ENCODE measurements at regions not wholly inside any gene's neighbourhood (a gene's known extent, or its start where the extent isn't known, plus 50 kb on each side); places are given as distances from the start of the nearest gene placed in this dataset.

DNA sequence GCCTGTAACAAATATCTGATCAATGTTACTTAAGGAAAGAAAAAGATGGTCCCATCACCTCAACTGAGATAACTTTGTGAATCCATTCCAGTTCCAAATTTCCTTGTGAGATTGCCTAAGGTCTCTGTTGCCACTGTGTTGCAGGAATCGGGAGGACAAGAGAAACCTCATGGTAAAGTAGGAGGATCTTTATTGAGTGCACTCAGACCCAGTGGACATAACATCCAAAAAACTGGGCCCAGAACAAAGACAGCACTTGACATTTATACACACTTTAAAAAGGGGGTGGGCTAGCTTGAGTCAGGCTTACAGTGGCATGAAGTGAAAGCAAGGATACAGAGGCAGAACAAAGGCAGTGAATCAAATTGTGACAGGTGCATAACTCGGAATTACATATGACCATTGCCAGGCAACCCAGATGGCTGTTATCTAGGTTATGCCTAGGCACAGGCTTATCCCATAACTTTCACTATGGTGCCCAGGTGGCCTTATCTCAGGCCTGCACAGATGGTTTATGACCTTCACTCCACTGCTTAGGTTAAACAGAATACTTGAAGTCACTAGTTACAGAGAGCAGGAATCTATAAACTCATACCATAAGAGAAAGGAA lies 459.4 kb upstream of the PCDH20 start:
- DNase-seq = no peak

DNA sequence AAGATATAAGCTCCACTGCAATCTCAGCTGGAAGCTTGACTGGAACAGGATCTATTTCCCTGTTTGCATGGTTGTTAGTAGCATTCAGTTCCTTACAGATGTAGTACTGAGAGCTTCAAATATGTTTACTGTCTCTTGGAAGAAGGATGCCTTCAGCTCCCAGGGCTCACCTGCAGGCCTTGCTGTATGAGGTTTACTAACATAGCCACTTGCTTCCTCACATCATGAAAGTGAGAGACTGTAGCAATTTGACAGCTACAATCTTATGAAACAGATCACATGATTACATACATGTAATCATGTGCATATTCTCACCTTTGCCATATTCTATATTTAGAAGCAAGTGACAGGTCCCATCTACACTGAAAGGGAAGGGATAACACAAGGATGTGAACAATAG lies 458.1 kb upstream of the PCDH20 start:
- DNase-seq = no peak

DNA sequence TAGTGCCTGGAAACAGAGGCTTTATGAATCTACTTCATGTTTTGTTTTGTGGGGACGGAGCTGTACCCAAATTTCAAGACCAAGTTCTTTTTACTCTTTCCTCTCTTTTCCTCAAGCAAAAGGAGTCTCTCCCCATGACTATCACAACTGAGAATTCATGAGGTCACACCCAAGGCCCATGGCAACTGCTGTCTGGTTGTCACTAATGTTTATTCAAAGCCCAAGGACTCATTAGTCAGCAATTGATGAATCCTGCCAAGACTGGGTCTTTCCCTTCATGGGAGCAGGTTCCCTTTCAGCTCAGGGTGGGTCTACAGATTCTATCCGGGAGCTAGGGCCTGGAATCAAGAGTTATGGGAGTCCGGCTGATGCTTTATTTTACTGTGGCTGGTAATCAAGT lies 441.5 kb upstream of the PCDH20 start:
- DNase-seq = no peak

DNA sequence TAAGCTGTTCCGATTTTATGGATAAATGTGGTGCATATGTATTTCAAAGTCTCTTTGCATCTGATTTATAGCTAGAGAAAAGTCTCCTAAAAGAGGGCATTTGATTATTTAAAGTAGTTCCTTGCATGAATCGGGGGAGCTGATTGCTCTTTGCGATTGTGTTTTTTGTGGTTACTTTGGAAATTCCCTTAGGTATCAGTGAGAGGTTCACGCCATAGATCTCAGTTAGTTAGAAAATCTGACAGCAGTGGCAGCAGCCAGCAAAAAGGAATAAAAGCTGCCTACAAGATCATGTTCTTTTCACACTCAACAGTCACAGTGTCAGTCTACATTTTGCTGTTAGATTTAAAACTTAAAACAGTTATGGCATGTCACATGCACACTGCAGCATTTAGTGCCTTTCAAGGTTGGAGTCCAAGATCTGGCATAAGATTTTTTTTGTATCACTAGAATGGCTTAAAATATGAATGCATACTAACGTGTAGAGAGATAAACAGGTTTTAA lies 436.5 kb upstream of the PCDH20 start:
- no peak for DNase-seq

DNA sequence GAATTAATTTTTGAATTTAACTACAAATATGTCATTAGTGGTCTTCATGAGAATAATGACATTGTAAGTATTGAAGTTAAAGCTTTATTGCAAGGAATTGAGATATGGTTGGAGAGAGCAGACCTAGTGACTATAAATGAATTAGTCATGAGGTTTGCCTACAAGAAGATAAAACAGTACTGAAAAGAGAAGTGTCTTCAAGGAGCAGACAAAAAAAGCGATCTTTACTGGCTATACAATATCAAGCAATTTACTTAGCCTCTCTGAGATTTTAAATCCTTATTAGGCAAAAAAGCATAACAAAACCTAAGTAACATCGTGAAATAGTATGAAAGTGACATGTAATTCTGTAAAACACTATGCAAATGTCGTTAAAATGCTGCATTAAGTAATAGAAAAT lies 435.1 kb upstream of the PCDH20 start:
- DNase-seq = no peak

DNA sequence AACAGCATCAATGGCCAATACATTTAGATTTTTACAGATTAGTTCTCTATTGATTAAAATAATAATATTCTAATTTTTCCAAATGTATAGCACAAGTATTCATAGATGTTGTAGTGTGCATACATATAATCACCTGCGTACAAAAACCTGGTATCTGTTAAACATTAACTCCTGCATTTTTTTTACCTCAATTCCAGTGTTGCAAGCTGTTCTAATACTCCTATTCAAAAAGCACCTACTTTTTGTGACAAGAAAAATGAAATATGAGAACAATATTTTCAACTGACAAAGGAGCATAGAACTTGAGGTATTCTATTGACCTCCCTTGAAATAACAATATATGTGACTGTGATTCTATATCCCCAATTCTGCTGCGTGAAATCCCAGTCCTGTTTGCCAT lies 422.9 kb upstream of the PCDH20 start:
- no peak for DNase-seq

DNA sequence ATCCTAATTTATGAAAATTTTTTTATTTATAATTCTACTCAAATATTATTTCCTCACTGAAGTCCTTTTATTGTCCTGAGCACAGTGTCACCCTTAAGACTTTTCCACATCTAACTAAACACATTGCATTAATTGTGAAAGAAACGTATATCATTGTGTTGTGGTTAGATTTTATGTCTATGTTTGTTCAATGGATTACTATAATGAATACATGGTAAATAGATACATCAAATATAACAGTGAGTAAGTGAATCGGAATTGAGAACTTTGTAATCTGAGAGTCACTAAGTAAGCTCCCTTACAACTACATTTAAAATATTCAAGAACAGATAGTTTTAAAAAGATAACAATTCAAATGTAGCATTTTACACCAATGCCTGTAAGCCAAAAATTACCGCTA lies 417.6 kb upstream of the PCDH20 start:
- no peak for DNase-seq

DNA sequence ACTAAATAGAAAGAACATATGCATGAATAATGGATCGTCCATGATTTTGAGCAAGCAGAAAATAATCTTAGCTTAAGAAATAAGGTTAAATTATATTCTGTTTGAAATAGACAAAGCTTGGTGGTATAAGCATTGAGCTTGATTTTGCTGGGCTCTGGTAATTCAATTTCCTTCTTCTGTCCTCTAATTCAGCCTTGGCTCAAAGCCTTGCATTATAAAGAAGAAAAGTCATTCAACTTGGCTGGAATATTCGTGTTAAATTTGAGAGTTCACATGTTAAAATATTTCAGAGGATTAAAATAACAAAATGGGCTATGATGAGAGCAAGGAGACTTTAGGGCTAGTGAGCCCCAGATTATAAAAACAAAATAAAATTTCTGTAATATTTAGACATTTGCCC lies 415.4 kb upstream of the PCDH20 start:
- DNase-seq = no peak

DNA sequence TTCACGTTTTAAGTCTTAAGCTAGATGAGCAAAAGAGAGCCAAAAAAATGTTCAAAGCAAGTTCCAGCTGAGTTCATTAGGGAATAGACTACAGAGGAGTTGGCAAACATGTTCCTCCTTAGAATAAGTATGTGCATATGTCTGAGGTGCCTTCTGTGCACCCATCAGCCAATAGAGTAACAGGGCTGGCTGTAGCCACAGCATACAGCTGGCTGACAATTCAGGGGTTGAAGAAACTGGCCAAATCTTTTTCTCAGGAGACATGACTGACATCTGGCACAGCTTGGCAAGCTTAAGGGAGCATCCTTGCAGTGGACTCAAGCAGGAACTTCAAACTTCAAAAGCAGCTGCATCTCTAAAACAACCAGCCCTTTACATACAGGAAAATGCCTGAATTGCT lies 414.8 kb upstream of the PCDH20 start:
- DNase-seq = no peak

DNA sequence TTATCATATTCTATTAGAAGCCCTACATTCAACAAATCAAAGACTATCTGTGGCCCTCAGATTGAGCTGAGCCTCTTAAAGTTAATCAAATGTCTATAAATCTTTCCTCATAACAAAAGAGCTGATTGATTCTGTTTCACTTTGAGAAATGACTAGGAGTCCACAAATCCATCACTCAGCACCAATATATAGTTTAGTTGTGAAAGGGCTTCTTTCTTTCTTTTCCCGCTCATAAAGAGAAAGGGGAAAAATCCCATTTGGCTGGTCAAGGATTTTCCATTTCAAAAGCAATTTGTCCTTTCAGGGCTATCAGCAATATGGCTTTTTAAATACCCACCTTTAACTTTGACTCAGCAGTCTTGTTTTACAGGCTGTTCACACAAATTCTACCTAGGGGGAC lies 408.5 kb upstream of the PCDH20 start:
- DNase-seq = no peak

DNA sequence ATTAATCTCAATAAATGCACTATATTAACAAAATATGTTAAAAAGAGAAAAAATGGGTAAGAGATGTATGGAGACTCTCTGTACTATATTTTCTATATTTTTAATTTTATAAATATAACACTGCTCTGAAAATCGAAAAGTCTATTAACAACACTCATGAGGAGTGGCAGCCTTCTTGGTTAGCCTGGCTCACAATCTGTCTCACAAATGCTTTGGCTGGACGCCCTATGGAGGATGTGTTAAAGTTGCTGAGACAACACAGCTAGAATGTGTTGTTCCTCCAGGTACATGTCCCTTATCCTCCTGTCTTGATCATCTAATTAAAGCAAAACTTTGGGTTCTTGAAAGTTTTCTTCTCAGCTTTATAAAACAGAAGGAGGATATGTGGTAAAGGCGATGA lies 396.6 kb upstream of the PCDH20 start:
- DNase-seq = no peak

DNA sequence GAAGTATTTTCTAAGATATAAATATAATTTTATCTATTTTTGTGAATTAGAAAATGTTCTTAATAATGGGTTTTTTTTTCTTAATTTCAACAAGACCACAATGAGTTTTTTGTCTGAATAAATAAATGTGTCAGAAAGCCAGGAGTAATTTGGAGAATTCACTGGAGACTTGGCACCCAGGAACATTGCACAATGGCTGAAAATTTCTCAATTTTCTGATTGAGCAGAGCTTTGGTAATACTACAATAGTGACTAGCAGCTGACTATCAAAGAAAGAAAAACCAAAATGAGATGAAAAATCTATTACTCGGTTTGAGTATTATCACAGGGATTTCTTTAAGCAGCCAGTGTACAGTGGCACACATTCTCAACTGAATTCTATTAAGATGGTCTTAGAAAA lies 394.4 kb upstream of the PCDH20 start:
- no peak for DNase-seq

DNA sequence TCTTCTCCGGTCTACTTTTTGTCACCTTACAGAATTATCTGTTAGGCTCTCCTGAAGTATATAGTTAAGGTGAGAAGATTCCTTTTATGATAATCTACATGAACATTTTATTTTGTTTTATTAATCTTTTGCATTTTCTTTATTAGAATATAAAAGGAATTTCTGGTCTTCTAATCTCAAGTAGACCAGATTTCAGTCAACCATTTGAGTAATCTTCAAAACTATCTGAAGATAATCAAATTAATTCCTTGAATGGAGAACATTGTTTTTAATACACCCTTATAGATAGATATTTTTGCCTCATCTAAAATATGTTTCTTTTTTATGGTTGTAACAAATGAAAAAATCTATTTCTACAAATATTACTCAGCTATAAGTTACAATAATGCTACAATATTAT lies 381.7 kb upstream of the PCDH20 start:
- no peak for DNase-seq

DNA sequence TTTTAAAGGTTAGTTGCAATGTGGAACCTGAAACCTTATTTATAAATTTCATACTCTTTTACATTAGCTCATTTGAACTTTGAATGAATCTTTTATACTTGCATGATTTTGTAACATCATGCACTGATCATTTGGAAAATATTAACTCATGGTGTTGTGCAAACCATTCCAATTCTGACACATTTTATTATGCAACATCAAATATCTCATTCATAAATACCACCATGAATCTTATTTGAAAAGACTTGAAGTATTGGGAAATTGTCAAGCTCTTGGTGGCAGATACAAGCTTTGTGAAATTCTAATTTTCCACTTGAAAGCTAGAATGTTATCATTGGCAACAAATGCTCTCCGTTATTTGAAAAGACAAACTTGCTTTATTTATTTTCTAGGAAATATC lies 379.9 kb upstream of the PCDH20 start:
- DNase-seq = no peak

DNA sequence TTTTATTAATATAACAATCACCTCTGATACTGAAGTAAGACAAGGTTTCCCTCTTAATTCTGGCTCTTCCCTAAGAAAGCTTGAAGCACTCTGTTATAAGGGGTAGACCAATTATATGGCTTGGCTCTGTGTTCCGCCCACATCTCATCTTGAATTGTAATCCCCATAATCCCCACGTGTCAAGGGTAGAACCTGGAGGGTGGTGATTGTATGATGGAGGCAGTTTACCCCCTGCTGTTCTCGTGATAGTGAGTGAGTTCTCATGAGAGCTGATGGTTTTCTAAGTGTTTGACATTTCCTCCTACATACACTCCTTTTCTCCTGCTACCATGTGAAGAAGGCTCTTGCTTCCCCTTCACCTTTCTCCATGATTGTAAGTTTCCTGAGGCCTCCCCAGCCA lies 363.8 kb upstream of the PCDH20 start:
- DNase-seq = no peak

DNA sequence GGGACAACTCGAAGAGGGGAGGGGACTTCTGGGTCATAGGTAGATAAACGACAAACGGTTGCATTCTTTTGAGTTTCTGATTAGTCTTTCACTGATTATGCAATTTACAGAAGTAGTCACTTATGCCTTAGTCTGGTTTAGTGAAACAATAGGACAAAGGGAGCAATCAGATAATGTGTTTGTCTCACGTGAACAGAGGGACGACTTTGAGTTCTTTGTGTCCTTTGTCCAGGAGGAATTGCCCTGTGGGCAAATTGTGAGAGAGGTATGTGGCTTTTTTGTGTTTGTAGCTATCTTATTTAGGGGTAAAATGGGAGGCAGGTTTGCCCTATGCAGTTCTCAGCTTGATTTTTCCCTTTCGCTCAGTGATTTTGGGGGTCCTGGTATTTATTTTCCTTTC lies 362.9 kb upstream of the PCDH20 start:
- no peak for DNase-seq

DNA sequence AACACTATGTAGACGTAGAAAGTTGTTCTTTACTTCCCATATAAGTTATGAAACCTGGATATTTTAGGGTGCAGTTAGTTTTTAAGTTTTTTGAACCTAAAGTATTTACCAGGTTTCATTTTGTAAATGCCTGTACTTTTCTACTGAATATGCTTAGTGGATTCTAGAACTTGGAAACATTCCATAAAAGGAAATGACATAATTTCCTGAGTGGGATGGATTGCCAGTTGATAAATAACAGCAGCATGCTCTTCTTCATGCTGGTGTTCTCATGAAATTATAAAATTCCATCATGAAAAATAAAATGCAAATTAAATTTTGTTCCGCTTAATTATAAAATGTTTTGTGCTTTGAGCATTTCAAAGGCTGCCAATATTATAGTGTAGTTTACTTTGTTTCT lies 362.2 kb upstream of the PCDH20 start:
- no peak for DNase-seq

DNA sequence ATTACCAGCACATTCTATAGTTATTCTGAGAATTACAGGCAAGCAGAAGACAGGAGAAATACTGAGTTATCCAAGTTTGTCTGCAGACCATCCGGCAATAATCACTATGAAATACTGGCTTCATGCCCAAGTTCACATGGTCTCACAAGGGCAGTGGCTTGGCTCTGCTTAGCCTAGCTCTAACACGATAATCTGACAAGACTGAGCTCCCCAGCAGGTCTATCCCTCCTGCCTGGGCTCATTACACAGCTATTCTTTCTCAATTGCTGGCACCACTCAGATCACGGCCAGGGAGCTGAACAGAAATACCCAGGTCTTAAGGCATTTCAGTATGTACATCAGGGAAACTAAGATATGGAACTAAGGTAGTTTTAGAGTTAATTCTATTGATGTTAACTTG lies 361.6 kb upstream of the PCDH20 start:
- DNase-seq = no peak

DNA sequence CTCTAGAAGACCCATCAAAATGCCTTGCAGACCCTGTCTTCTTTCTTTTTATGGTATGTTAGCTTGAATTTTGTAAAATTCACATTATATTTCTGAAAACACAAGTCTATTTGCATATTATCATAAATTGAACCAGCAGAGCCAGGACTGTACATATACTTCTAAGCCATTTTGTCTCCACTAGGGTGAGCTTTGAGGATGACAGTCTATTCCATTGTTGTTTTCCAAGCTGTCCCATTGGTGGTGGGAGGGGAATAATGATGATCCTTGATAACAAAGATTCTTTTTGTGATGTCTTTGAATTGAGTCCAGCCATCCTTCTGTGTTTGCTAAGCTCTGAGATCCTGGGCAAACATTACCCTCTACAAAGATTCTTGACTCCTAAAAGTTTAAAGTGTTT lies 359.3 kb upstream of the PCDH20 start:
- DNase-seq = no peak

DNA sequence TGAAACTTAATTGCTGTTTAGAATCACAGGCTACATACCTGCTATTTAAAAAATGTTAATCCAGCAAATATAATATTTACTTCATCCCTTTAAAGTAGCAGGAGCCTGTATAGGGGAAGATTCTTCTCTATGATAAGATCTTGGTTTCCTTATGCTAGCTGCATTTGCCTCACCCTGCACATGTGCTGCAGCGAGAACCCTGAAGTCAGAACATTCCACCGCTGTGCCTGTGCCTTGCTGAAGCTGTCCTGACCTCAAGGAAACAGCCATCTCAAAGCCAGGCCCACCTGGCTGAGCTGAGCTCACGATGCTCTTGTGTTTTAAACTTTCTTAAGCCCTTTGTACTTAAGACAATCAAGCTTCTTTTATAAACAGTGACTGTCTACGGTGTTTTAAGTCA lies 355.0 kb upstream of the PCDH20 start:
- DNase-seq = no peak

DNA sequence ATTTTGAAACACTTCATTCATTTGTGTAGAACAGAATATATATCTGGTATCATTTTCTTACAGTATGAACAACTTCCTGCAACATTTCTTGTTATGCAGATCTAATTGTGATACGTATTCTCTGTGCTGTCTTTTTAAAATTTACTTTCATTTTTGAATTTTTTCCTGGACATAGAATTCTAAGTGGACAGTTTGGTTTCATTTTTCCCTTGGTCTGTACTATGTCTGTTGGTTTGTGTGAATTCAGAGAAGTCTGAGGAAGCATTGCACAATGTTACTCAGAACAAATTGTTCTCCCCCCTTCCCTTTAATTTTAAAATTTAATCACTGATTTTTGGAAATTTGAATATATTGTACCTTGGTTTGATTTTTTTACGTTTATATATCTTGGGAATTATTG lies 352.5 kb upstream of the PCDH20 start:
- DNase-seq = no peak

DNA sequence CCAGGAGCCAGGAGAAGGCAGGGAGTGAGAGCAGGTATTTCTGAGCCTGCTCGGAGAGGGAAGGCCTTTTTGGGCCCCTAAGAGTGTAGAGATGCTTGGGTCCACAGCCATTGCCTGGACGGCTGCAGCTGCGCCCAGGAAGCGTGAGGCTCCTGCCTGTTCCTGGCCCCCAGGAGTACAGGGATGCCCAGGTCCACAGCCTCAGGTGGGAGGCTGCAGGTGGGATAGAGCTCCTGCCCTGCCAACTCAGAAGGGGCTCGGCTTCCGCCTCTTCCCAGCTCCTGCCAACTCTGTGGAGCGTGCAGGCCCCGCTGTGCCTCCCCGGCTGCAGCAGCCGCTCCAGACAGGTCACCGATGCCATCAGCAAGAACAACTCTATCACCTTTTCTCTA lies 351.0 kb upstream of the PCDH20 start:
- no peak for DNase-seq

DNA sequence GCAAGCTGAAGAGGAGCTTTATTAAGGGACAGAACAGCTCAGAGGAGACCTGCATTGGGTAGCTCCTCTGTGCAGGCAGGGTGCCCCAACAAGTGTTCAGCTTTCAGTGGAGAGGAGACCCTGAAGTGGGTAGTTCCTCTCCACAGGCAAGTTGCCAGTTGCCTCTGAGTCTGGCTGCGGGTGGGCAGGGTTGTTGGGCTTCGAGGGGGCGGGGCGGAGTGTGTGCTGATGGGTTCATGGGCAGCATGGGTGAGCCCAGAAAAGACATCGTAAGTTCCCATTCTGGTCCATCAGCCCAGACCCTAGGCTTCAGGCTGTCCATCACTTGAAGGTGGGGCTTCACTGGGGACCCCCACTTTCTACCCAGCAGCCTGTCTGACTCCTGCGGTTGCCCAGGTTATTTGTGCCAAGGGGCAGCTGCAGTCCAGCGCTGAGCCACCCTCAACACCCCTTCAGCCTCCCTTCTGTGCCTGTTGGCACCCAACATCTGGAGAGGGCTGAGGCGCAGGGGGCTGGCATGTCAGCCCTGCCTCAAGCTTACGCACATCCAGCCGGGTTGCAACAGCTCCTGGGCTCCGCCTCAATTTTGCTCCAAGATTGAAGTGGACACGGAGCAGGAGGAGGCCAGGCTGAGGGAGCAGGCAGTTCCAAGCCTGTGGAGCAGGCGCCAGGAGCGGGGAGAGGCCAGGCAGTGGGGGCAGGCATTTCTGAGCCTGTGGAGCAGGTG lies 350.5 kb upstream of the PCDH20 start:
- no peak for DNase-seq

DNA sequence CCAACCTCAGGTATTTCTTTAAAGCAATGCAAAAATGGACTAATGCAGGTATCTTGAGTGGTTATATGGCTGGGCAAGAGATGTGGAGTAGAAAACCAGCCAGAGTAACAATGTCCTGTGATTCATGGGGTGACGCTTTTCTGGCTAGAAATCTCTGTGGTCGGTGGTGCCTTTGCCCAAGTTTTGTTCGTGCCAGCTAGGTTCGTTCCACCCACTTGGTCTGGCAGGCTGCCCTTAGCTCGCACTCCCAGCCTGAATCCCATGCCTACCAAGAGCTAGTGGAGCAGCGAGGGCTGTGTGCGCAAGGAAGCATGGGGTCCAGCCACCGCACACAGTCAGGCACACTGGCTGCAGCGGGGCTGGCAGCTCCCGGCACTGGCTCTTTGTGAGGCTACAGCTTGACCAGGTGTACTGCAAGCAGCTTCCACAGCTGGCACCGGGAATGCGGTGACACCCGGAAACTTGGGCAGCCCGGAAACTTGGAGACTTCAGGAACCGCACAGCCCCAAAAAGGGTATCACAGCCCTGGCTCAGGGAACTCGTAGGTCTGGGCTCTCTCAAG lies 349.6 kb upstream of the PCDH20 start:
- DNase-seq = no peak

DNA sequence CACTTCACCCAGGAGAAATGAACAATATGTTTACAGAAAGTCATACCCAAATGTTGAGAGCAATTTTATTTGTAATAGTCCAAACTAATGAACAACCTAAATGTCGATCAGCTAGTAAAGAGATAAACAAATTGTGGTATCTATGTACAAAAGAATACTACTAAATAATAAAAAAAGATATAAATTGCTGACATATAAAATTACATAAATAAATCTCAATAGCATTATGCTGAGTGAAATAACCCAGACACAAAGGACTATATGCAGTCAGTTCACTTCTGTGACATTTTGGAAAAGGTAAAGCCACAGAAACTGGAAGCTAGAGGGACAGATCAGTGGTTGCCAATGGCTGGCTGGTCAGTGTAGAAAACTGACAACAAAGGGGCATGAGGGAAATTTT lies 346.0 kb upstream of the PCDH20 start:
- DNase-seq = no peak

All from T-helper 1 cell (primary cell).